GM18511 (cell line): ENCODE measurements at regions not wholly inside any gene's neighbourhood (a gene's known extent, or its start where the extent isn't known, plus 50 kb on each side); places are given as distances from the start of the nearest gene placed in this dataset.

ENCODE experiments used
- ATAC-seq: cut with Tn5 transposase; IDR thresholded peaks from one replicate; pipeline ENCODE4 v1.9.1; 2021; ENCODE audit warnings: mild to moderate bottlenecking, moderate library complexity; ENCODE audit not compliant: unreplicated experiment

DNA sequence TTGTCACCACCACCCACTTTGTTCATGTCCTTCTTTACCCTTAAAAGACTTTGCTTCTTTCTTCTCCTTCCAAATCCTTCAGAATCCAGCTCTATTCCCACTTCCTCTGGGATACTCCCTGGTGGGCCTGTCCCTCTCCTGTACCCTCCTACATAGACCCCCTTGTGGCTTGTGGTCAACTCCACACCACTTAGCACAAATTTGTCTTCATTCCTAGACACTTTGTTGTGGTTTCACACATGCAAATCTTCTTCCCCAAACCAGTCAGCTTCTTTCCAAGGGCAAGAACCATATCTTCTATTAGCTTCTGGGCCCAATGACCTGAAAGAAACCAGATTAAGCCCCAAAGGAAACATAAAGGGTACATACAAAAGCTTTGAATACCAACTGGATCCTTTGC lies 342.4 kb downstream of the TNS1 start:
- no peak for ATAC-seq

DNA sequence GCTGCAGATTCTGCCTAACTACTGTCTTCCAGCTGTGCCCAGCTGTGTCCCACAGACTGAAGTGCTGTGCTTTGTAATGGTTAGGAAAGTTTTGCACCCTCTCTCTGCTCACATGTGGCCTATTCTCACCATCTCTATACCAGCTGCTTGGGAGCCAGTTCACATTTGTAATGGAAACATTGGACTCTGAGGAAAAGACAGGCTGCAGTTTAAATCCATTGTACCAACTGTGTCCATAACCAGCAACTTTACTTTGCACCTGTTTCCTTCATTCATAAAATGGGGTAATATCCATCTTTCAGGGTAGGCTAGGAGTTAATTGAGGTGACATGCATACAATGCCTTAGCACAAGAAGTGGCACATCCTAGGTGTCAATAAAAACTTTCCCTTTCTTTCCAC lies 344.0 kb downstream of the TNS1 start:
- no peak for ATAC-seq

DNA sequence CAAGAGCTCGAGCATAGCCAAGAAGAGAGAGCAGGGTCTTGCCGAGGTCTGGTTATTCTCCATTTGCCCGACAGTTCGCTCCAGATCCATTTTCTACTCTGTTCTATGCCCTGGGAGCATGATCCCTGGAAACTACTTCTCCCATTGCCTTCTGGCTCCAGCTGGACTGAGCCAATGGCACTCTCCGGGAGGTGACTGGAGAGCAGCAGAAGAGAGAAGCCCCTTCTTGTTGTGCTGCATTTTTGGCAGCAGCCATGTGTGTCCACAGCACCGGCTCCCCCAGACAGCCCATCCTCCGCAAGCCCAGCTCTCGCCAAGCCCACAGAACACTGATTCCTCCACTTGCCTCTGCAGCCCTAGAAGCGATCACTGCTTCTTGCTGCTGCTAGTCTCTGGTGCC lies 345.5 kb downstream of the TNS1 start:
- no peak for ATAC-seq

DNA sequence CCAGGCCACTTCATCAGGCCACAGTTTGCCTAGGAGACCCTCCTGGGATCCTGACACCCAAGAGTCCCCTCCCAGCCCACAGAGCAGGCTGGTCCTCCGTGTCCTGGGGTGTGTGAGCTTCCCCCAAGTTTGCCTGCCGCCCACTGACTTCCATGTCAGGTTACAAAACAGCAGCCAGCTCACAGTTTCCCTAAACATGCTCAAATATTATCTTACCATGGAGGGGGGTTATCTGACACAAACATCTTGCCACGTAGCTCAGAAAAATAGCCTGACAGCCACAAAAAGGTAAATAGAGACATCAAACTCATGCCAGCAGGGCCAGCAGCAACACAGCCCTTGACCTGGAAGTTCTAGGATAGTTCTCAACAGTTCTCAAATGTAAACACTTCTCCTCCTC lies 346.5 kb downstream of the TNS1 start:
- no peak for ATAC-seq

DNA sequence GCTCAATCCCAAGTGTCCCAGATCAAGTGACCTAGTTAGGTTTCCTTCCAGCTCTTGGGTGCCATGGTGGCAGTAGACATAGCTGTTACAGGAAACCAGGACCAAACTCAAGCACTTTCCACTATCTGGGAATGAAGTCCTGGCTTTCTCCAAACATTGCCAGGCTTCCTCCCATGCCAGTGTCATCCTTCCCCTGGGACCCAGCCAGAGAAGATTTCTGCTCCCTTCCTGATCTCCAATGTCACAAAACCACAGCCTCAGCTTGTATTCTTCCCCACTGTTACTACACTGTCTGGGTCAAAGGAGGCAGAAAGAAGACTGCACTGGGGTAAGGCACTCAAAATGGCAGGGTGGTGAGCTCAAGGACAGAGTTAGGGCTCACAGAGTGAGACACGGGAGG lies 347.1 kb downstream of the TNS1 start:
- no peak for ATAC-seq

DNA sequence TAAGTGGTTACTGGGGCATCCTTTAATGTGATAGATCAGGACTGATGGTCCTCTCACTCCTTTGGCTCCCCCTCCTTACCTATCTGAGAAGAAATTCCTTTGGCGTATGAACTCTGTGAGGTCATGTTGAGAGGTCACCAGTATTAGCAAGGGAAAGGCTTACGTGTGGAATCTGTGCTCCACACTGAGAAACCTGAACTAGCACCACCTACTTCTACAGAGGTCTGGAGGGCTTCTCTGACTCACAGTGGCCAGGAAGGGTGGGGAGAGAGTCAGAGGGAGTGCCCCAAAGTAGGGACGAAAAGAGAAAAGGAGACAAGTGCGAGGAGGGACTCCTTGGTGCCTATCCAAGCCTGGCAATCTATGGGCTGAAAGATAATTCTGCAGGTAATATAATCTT lies 348.6 kb downstream of the TNS1 start:
- ATAC-seq: no peak

DNA sequence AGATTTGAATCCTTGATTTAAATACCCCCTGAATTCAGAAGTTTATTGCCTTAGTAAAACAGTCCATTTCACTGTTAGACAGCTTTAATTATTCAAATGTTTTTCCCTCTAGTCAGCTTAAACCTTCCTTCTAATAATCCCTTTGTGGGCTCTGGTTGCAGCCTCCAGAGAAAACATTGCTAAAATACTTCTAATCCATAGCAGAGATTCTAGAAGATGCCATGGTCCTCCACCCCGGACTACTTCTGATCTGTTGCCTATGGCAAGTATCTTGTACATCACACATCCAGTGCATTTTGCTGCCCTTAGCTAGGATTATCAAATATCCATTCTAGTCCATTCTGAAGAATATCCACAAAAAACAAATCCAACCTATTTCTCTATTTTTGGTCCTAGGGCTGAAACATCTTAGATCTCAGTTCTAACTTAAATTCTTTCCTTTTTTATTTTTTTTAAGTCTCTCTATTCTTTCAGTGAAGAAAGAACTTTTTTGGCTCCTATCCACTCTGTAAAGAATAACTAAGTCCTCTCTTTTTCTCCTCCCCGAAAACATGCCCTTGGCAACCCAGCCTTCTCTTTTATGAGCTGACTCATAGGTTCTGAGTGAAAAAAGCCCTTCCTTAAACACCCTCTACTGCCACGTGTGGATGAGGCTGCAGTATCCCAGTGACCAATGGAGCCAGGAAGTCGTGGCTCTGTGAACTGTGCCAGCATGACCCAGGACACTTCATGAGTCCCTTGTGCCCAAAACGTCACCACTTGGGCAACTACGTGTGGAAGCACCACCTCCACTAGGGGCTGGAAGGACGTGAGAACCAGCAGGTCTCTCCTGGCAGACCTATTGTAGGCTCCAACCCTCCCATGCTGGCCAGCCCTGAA lies 349.8 kb downstream of the TNS1 start:
- no peak for ATAC-seq

DNA sequence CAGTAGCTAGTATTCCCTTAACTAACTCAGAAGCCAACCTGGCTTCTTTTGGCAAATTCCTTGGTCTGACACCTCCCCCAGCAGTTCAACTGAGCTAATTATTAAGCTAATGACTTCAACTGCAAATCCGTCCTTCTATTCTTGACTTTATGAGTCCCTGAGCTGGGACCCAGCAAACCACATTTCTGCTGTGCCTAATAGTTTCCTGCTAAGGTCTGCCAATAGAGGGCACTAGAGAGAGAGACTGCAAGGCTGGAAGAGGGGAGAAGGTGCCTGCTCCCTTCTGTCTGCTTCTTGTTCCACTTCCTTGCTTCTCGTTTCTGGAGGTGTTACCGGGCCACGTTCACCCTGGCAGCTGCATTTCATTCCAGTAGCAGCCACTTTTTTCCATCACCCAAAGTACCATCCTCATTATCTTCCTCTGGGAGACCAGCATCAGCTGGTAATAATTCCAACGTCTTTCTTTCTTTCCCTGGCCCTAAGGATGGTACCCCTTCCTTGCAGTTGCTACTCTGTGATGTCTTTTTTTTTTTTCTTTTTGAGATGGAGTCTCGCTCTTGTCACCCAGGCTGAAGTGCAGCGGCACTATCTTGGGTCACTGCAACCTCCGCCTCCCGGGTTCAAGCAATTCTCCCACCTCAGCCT lies 352.0 kb downstream of the TNS1 start:
- peak; percentile 77 for ATAC-seq

DNA sequence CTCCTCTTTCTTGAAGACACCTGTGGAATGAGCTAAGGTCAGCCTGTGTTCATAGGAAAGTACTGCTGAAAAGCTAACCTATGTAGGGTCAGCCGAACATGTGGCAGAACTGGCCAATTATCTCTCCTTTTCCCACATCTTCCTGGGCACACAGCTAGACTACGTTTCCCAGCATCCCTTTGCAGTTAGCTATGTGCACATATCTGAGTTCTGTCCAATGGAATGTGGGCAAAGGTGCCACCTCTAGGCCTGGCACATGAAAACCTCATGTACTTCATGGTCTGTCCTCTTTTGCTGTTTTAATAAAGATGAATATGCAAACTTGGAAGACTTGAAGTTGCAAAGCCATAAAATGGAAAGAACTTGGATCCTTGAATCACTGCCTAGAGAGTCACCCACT lies 352.6 kb downstream of the TNS1 start:
- ATAC-seq: no peak

DNA sequence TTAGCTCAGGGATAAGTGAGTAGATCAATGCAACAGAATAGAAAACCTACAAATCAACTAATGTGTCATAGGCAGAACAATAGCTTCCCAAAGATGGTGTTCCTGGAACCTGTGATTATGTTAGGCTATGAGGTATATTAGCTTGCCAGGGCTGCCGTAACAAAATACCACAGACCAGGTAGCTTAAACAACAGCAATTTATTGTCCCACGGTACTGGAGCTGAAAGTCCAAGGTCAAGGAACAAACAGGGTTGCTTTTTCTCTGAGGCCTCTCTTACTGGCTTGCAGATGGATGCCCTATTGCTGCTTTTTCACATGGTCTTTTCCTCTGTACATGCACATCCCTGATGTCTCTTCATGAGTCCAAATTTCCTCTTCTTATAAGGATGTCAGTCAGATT lies 354.9 kb downstream of the TNS1 start:
- no peak for ATAC-seq

DNA sequence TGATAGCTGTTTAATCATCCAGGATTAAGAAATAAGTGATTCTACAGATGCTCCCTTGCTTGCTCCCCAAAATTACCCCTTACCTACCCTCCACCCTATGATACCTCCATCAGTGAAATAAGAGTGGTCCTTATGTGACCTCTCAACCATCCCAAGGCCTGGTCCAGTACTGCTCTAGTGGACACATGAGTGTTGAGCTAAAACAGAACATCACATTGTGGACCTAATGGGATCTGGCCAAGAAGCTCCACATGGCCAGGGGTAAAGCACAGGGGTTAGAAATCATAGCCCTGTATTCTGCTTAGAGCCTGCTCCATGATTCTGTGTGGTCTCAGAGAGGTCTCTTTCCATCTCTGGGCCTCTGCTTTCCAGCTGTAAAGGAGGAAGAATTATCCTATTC lies 355.6 kb downstream of the TNS1 start:
- no peak for ATAC-seq

DNA sequence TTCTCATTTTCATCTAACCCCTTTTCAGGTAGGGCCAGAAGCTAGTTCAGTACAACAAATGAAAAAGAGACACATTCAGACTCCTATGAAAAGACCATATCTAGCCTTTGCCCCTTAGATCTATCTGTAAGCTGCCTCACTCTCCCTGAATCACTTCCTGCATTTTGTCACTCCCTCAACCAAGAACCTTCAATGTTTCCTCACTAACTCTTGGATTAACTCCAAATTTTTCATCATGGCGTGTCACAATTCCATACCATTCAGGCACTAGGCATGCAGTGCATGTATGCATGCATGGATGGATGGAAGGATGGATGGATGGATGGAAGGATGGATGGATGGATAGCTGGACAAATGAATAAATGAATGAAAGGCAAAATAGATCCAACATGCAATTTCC lies 356.9 kb downstream of the TNS1 start:
- no peak for ATAC-seq

DNA sequence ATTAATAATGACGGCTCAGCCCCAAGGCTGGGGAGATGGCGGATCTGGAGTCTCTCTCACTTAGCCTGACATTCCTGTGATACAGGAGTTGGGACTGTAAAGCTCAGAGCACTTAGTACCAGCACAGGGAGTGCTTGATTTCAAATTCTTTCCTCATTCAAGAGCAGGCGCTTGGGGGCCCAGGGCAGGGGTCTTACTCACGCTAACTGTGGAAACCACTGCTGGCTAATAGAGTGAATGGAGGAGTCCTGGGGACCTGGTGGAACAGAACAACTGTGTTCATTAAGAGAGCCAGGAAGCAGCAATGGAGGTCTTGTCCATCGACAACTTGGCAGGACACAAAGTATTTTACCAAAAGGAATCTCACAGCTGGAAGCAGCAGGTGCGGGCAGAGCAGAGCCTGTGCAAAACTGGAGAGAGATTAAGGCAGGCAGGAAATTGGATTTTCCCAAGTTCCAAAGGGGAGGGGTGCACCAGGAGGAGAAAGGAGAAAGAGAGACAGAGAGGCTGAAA lies 358.9 kb downstream of the TNS1 start:
- ATAC-seq: no peak

DNA sequence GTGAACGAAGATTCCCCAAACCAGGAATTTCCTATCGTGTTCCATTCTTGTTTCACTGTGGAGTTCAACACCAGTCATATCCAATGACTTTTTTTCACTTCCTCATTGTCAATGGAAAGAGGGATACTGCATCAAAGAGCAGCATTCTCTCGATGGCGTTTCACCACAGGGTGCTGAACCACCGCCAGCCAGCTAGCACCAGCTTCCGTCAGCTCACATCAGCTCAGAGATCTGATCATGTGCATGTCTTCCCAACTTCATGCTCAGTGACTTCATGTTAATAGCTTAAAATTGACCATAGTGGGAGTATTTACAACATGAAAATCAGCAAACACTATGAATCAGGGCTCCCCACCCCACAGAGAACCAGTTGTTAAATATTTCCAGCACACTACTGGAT lies 359.9 kb downstream of the TNS1 start:
- ATAC-seq: no peak

DNA sequence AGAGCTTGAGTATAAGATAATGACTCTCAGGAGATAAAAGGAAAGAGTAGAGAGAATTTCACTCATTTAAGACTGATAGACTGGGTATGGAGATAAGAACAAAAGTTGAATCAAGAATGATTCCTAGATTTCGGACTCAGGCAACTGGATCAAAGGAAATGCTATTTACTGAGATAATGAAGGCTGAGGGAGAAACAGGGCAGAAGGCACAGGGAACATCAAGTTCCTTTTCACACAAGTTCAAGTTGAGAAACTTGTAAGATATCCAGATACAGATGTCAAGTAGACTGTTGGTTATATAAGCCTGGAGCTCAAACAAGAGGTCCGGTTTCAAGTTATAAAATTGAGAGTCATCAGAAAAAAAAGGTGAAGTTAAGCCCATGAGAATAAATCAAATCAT lies 360.8 kb downstream of the TNS1 start:
- ATAC-seq: no peak

DNA sequence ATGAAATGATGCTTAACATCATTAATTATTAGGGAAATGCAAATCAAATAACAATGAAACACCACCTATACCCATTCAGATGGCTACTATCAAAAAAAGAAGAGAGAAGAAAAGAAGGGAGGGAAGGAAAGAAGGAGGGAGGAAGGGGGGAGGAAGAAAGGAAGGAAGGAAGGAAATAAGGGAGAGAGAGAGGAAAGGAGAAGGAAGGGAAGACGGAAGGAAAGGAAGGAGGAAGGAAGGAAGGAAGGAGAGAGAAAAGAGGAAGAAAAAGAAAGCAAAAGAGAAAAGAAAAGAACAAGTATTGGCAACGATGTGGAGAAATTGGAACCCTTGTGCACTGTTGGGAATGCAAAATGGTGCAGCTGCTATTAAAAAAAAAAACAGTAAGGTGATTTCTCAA lies 363.3 kb downstream of the TNS1 start:
- no peak for ATAC-seq

DNA sequence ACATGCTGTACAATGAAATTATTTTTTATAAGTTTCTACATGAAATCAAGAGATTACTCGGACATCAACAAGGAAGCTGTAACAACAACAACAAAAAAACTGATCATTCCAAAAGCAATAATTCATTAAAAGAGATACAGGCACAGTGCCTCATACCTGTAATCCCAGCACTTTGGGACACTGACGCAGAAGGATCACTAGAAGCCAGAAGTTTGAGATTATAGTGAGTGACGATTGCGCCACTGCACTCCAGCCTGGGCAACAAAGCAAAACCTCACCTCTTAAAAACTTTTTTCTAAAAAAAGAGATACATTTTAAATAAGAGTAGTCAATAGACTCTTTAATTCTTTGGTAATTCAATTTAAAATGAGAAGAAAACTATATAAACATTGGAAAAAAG lies 364.3 kb downstream of the TNS1 start:
- ATAC-seq: no peak

DNA sequence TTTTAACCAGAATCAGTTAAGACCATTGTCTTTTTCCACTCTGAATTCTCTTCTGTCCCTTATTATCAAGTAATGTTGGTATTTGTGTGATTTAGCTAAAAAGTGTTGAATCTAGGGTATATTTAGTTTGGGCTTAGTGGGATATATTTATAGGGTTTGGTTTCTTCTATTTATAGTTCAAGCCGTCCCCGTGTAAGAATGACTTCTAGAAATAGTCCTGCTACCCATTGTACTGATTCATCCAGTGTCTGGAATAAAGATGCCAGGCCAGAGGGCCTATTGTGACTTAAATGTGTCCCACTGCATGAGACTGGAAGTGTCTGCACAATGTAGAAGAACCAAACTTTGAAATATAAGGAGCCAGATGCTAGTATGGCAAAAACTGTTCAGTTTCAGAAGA lies 364.8 kb downstream of the TNS1 start:
- no peak for ATAC-seq

DNA sequence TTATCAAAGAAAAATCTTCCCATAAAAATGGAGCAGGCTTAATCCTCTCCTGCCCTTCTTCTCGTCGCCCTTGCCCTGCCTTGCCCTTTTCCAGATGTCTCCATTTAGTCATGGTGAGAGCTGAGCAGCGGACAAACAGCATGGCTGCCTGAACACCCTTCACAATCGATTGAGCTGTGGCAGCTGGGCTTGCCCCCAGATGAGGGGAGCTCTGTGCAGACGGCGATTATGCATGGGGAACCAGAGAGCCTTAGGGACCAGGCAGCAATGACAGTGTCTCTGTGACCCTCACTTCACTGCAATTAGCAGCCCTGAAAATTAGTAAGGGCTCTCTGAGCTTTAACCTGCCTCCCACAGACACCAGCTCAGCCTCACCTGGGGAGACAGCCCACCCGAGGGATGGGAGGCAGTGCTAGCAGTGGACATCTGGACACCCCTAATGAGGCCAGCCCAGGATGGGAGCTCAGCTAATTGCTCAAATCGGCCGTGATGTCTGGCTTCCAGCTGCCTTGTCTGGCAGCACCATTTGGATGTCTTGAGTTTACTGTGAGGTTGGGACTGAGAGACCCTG lies 365.7 kb downstream of the TNS1 start:
- ATAC-seq: no peak

DNA sequence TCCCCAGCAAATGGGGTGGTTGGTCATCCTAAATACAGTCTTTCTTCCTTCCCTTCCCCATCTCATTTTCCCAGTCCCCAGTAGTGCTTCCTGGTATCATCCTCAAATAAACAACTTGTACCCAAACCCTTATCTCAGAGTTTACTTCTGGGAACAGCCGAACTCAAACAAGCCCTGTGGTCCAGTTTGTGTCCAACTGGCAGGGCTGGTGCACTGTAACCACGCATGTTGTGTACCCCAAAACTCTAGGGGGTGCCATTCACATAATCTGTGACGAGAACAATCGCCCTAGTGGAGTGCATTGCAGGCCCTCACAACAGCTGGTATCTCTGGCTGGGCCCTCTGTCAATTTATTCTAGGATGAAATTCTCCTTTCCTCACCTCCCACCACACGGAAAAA lies 366.2 kb downstream of the TNS1 start:
- ATAC-seq: no peak

DNA sequence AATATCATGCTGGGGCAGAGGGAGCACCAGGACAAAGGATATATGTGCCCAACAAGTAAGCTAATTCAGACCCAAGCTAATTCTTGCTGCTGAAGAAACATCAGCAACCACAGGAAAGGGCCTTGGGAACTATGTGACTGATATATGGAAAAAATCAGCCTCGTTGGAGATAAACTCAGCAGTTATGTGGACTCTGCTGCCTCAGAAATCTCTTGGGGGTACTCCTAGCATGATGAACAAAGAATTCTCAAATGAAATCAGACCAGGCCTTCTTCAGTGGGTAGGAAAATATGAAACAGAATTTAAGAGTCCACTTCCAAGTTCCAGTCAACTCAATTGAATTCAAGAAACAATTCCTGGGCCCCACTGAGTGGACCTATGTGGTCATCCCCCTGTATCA lies 367.9 kb downstream of the TNS1 start:
- ATAC-seq: no peak

DNA sequence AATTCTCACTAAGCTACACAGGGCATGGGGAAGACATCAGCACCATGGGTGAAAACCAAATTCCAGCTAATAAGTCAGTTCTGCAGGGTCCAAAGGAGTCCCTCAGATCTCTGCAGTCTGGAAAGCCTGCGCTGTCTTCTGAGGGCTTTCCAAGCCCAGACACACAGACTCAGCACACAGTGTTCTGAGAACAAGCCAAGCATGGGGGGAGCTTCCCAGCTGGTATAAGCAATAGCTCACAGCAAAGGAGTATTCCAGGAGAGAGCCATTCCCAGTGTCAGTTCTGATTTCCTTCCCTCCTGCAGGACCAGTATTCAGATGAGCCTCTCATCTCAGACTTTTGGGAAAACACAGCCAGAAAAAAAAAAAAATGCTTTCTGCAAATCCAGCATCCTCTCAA lies 370.8 kb downstream of the TNS1 start:
- ATAC-seq: no peak
